ENCODE measurements at regions not wholly inside any gene's neighbourhood (a gene's known extent, or its start where the extent isn't known, plus 50 kb on each side); places are given as distances from the start of the nearest gene placed in this dataset.
A peak's percentile ranks its signal among the peaks of the same experiment; 100 is the strongest.

GRCh38 chr17:36705283-36705795 lies 104.0 kb downstream of the MRM1 start:
- intact Hi-C loops (cut with DNase I), result no loop called here
- no peaks in the 10 kb centered on the region for H3K36me3 ChIP-seq (replicated peaks in 1 of 2)
- no peaks in the 10 kb centered on the region for H3K4me1 ChIP-seq (replicated peaks in 1 of 2)
- H3K27me3 ChIP-seq, result peaks cover 5% of the 10 kb centered on the region
- no peak overlapping the region for H3K27ac ChIP-seq
- DNase-seq, result no peak
- no peak for TF ChIP-seq CTCF (IDR thresholded peaks at IDR 0.05)
- no peak for TF ChIP-seq POLR2A (IDR thresholded peaks at IDR 0.05)
- no peak overlapping the region for H3K4me3 ChIP-seq
- H3K9me3 ChIP-seq (replicated peaks in 1 of 3), result no peaks in the 10 kb centered on the region
- 61 to 77% (median 71%) methylated on average over 9 of the region's 9 CpGs for WGBS, 4 donors

GRCh38 chr17:36705874-36706731 lies 104.7 kb downstream of the MRM1 start:
- 53 to 55% (median 55%) methylated on average over 15 of the region's 15 CpGs for WGBS, 4 donors
- no peak for TF ChIP-seq POLR2A (IDR thresholded peaks at IDR 0.05)
- TF ChIP-seq CTCF (IDR thresholded peaks at IDR 0.05), result peak; percentile 25 to 58 (median 50)
- Histone ChIP-seq H3K4me1 (replicated peaks in 1 of 2) (no peaks in the 10 kb centered on the region), H3K4me3 (no peak overlapping the region), H3K27me3 (peaks cover 5% of the 10 kb centered on the region), H3K36me3 (replicated peaks in 1 of 2) (no peaks in the 10 kb centered on the region), H3K27ac (no peak overlapping the region), H3K9me3 (replicated peaks in 1 of 3) (no peaks in the 10 kb centered on the region)
- DNase-seq, result peak in 6 of 7 donors; percentile 22 to 68 (median 40)
- intact Hi-C loops (cut with DNase I), result no loop called here

- Histone ChIP-seq H3K27me3 (peaks cover 5% of the 10 kb centered on the region), H3K9me3 (replicated peaks in 1 of 3) (no peaks in the 10 kb centered on the region), H3K4me3 (no peak overlapping the region), H3K36me3 (replicated peaks in 1 of 2) (no peaks in the 10 kb centered on the region), H3K27ac (no peak overlapping the region), H3K4me1 (replicated peaks in 1 of 2) (no peaks in the 10 kb centered on the region)
- intact Hi-C loops (cut with DNase I), result no loop called here
- WGBS, 4 donors, result 90 to 96% (median 94%) methylated on average over 3 of the region's 3 CpGs
- no peak for DNase-seq
- no peak for TF ChIP-seq CTCF (IDR thresholded peaks at IDR 0.05)
- TF ChIP-seq POLR2A (IDR thresholded peaks at IDR 0.05), result no peak
These were observed 106.5 kb downstream of the MRM1 start for GRCh38 chr17:36707904-36708303.

- intact Hi-C loops (cut with DNase I), result no loop called here
- H3K9me3 ChIP-seq (replicated peaks in 1 of 3), result no peaks in the 10 kb centered on the region
- no peaks in the 10 kb centered on the region for H3K4me1 ChIP-seq (replicated peaks in 1 of 2)
- no peak for DNase-seq
- 81 to 90% (median 85%) methylated on average over 6 of the region's 6 CpGs for WGBS, 4 donors
- no peaks in the 10 kb centered on the region for H3K27me3 ChIP-seq
- no peak for TF ChIP-seq POLR2A (IDR thresholded peaks at IDR 0.05)
- no peak for TF ChIP-seq CTCF (IDR thresholded peaks at IDR 0.05)
- H3K27ac ChIP-seq, result no peak overlapping the region
- H3K4me3 ChIP-seq, result no peak overlapping the region
- no peaks in the 10 kb centered on the region for H3K36me3 ChIP-seq (replicated peaks in 1 of 2)
These were observed 113.4 kb downstream of the MRM1 start for GRCh38 chr17:36714789-36715188.

All from adrenal gland (tissue), 9 donors.